ENCODE measurements at regions not wholly inside any gene's neighbourhood (a gene's known extent, or its start where the extent isn't known, plus 50 kb on each side); places are given as distances from the start of the nearest gene placed in this dataset.
A peak's percentile ranks its signal among the peaks of the same experiment; 100 is the strongest.

DNA sequence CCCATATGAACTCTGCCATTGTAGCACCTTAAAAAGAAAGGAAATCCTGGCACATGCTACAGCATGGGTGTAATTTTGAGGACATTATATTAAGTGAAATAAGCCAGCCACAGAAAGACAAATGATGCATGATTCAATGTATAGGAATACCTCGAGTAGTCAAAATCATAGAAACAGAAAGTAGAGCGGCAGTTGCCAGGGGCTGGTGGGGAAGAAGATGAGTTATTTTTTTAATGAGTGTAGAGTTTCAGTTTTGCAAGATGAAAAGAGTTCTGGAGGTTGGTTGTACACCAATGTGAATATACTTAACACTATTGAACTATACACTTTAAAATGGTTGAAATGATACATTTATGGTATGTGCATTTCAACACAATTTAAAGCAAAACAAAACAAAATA lies 133.0 kb downstream of the ZDHHC21 start:
- no peak for DNase-seq

DNA sequence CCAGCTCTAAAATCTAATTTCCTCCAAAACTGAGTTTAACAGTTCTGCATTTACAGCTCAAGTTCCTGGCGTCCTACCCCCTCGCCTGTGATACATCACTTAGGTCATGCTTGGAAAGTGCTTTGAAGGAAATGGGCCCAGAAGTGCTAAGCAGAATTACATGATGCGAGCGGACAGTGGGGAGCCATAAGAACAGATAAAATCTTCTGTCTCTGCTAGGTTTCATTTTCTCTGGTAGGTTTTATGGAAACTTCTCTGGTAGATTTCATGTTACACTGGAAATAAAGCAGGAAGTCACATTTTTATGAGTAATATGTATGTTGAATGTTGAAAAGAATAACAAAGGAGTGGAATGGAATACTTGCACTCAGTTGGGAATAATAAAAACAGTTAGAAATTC lies 138.3 kb downstream of the ZDHHC21 start:
- DNase-seq, result peak; percentile 5

DNA sequence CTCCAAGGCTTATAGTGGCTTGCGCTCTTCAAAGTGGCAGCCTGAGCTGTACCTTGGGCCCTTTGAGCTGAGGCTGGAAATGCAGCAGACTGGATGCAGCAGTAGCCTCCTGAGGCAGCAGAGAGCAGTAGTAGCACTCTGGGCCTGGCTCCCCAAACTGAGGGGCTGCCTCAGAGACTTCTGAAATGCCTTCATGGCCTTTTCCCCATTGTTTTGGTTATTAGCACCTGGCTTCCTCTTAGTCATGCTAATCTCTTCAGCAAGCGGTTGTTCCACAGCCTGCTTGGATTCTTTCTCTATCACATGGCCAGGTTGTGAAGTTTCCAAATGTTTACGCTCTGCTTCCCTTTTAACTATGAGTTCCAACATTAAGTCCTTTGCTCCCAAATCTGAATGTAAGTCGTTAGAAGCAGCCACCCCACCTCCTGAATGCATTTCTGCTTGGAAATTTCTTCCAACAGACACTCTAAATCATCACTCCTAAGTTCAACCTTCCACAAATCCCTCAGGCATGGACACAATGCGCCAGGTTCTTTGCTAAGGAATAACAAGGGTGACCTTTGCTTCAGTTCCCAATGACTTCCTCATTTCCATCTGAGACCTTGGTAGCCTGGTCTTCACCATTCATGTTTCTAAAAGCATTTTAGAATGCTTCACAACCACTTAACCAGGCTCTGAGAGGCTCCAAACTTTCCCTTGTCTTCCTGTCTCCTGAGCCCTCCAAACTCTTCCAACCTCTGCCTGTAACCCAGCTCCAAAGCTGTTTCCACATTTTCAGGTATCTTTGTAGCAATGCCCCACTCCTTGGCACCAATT lies 145.8 kb downstream of the ZDHHC21 start:
- DNase-seq, result no peak

DNA sequence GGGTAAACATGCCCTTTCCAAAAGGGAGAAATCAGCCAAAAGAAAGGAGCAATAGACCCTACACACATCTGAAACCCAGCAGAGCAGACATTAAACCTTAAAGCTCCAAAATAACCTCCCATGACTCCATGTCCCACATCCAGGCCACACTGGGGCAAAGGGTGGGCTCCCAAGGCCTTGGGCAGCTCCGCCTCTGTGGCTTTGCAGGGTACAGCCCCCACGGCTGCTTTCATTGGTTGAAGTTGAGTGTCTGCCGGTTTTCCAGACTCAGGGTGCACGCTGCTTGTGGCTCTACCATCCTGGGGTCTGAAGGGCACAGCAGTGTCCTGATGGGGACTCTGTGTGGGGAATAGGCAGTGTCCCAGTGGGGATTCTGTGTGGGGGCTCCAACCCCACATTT lies 146.5 kb downstream of the ZDHHC21 start:
- no peak for DNase-seq

DNA sequence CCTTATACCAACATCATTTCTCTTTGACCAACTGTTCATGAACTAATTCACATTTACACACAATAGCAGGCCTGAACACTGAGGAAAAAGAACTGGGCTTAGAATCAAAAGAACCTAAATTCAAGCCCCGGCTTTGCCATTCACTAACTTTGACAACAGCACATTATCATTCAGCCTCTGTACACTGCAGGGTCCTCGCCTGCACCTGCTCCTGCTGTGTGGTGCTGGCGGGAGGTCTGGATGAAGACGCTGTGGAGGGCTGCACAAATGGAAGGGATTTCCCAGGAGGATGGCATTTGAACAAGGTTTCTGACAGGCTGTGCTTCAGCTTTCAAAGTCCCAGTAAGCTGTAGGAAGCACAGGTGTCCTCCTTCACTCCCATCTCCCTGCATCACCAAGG lies 151.2 kb downstream of the ZDHHC21 start:
- no peak for DNase-seq

DNA sequence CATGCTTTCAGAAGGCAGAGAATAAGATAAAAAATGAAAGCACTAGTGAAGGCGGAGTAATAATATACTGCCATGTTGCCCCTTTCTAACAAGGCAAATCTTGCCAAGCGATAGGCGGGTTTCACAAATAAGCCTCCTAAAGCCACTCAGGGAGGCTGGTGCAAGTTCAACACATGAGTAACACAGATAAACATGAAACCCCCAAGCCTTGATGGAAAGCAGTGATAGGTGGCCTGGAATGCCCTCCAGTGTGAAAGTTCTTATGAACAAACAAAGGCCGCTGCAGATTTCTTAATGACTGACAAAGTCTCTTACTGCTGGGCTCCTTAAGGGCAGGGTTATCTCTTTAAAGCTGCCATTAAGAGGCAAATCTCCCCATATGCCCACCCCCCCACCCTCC lies 154.7 kb downstream of the ZDHHC21 start:
- no peak for DNase-seq

DNA sequence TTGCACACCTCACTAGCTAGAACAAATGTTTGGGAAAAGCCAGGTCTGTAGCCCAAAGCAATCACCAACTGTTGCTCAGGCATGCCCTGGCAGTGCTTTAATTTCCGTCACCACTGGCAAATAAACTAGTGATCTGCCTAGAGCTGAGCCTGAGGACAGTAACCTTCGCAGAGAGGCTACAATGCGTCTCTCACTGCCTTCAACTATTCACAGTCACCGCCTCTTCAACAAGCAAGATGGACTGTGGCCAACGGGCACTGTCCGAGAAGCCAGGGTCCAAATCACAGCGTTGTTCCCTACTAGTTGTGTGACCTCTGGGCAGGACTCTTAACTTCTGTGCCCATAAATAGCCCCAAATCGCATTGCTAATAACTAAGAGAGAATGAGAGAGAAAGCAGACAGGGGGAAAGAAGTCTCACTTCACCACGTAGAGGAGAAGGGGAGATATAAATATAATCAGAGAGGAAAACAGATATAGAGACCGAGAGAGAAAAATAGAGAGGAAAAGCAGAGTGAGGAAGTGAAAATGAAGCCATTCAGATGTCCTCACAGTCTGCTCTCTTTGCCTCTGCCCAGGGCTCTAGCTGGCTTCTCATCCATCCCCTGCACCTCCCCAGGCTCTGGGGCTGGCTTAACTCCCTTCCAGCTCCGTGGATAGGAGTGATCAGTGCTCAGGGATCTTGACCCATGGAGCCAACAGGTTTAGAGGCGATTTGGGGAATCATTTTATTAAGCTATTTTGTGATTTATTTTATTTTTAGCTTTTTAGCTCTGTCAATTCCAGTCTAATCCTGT lies 157.9 kb downstream of the ZDHHC21 start:
- DNase-seq, result no peak

DNA sequence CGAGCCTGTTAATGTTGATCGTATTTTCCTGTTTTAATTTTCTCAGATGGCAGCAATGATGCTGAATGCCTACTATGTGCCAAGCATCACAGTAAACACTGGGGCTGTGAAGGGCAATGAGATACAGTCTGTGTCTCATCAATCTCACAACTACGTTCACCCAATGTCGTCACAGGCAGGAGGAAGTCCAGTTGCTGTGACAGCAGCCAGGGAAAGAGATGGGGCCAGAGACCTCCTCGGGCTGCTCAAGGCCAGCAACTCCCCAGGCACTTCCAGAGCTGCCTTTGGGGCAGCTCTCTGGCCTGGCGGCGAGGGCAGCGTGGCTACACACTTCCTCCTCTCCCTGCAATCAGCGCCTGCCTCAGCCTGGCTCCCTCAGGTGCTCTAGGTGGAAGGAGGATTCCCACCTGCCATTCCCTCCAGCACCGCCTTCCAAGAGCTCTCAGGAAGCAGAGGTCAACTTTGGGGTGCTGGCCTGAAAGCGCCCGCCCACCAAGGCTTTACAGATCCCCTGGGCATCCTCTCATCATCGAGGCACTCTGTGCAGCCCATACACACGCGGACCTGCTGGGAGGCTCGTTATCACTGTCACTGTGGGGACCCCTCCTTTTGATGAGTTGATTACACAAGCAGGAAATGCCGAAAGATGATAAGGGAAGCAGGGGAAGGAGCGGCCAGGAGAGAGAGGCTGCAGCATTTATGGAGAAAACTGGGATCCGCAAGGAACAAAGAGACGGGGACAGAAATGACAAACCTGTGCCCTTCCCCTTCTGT lies 159.2 kb downstream of the ZDHHC21 start:
- DNase-seq, result no peak

DNA sequence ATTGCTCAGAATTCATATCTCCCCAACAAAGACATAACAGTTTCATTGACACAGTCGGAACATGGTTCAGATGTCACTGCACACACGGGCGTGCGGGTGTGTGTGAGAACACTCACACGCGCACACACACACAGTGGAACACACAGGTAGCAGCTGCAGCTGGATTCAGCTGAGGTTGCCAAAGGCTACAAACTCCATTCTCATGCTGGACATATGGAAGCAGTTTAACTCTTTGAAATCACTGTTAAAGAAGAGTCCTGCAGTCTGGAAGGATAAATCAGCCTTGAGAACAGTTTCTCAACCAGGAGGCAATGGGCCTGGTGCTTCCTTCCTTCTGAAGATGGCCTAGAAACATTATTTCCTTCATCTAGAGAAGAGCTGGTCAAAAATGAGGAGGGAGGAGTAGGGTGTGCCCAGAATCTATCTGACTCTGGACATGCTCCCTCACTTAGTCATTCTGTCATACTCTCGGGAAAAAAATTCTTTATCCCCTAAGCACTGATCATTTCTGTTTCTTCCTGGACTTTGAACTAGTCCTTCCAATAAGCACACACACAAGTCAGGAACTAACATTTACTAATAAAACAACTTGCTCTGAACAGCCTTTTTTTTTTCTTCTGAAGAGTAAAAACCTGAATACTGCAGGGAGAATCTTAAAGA lies 160.6 kb downstream of the ZDHHC21 start:
- peak; percentile 21 for DNase-seq

DNA sequence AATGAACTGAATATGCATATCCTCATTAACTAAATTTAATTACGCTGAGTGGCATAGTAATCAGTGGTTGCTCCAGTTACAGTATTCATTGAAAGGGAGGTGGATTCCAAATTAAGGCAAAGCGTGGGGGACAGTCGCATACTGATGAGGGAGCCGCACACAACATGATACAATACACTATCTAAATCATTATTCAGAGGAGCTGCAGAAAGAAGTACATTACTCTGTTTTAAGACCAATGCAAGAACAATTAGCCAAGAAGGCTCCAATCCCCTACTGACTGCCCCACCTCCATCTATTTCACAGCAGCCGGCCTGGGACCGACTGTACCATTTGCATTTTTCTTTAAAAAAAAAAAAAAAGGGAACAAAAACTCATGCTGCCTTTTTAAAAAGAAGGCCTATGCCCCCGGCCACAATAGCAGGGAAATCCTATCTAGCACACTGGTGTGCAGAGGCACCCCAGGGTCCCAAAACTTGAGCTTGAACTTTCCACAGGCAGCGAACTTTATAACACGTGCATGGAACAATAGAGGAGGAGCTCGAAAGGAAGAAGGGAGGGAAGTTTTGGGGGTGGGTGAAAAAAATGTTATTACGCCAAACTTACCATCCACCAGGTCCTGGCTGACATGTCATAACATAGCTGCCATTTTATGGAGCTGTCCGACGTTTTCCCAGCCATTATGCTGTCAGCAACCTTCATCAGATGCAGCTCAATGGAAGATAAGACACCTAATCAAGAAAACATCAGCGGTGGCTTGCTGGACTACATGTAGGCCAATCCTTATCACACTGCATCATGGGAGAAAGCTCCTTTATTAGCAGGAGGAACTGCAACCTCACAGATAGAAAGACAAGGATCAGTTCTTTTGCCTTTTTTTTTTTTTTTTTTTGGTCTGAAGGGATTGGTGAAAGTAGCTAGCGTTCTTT lies 161.6 kb downstream of the ZDHHC21 start:
- no peak for DNase-seq

DNA sequence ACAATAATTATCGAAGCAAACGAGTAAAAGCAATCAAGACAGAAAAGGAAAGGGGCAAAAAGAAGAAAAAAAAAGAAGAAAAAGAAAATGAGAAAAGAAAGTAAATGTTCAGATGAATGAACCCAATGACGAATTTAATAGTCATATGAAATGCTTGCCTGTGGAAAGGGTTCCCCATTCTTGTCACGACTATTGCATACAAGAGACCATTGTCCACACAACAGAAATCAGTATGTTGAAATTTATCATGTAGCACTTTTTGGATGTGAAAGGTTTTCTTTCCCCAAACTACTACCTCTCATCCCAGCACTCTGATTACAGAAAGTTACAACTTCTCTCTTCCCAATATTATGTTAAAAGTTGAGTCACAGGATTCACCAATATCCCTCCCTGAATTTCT lies 162.4 kb downstream of the ZDHHC21 start:
- no peak for DNase-seq

DNA sequence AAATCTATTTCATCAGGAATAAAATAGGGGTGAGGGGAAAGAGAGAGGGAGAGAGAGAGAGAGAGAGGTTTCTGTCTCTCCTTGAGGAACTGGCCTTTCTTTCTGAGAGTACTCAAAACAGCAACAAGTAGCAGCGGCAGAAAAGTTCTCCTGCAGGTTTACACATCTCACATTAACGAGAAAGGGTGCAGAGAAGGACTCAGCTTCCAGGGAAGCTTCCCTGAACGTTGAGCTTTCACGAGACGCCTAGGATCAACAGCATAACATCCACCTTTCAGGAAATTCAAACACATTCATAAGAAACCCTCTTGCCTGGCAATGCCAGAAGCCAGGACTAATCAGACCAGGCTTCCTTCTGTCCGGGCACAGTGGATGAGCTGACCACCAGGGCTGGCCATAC lies 162.9 kb downstream of the ZDHHC21 start:
- DNase-seq, result no peak

DNA sequence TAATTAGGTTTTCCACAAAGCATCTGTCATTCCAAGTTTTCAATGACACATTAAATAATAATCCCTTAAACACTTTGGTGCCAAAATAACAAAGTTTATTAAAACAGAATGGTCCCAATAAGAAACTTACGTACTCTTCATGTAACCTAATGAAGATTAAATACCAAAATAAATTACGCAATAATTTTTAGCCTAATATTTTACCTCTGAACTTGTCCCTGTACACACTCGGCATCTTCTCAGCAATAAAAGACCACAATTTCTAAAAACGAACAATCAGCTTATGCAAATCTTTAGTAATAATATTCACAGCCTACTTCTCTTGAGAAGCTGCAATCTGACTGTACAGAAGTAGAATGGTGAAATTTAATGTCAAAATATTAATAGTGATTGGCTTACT lies 163.6 kb downstream of the ZDHHC21 start:
- DNase-seq, result no peak

DNA sequence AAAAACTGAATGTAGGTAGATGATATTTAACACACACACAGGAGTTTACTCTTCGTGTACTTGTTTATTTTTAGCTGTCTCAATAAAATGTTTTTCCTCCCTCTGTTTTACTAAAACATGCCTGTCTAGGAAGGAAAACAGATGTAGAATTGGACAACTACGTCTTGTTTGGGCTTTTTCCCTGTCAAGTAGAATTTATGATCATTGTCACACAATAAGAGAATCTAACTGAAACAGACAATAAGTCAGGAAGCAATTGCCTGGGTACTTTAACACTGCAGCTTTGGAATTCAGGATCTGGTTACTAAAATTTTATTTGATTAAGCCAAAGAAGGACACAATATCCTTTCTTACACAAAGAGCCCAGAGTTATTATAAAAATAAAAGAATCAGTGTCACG lies 164.2 kb downstream of the ZDHHC21 start:
- no peak for DNase-seq

DNA sequence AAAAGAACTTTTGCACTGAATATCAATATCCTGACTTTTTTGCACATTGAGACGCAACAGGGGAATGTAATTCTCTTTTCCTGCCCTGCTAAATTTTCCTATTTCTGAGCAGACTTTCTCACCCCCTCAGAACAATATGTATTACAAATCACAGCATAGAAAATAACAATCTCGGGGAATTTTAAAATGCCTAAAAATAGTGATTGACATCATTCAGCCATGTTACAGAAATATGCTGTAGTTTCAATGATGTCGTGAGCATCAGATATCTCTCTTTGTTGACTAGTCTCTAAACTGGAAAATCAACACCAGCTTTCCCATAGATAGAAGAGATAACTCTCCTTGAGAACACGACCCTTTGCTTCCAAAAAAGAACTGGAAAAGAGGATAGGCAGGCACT lies 166.7 kb downstream of the ZDHHC21 start:
- DNase-seq, result no peak

DNA sequence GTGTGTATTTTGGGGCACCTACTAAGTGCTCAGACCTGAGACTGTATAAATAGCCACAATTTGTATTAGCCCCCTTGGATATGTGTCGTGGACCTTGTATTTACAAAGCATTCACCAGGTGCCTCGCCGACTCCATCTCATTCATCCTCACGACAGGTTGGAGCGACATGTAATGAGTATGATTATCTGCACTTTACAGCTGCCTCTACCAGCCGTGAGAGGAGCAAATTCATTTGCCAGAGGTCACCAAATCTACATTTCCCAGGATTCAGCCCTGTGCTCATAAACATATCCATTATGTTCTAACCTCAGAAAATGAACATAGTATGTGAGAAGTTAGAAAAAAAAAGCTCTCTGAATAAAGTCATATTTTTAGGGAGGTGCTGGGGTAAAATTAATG lies 167.4 kb downstream of the ZDHHC21 start:
- no peak for DNase-seq

DNA sequence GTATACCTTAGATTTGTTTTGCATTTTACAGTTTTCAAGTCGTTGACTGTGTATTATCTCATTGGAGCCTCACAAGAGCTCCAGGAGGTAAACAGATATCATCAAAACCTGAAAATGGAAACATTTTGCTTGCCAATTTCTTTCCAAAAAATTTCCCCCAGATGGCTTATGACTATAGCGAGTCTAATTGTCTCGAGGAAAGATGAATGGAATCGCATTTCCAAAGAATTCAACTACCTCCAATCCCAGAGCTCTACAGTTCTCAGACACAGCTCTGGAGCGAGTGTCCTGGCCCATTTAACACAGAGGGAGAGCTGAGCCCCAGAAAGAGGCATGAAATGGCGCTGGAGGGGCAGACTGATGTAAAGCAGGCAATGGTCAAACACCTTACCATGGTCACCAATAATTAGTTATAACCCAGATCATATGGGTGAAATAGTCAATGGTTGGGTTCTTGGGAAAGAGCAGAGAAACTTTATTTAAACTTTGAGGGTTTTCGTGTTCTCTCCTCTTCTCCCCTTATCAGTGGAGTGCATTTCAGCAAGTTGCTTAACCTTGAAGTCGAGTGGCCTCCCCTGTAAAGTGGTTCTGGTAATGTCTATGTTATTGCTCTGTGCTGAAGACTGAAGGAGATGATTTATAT lies 168.2 kb downstream of the ZDHHC21 start:
- no peak for DNase-seq

DNA sequence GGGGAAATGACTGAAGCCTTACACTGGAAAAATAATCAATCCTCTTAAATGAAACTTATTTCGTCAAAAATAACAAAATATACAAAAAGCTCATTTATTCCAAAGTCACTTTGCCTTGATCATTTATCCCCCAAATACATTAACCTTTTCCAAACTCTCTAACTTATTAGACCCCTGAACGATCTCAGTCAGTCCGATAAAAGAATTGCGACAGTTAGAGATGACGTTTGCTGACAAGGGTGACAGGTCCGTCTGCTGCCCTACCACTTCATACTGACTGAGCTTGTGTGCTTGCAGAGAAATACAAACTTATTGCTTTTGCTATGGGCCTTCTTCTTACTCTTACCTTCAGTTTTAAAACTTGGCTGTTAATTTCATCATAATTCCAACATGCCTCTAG lies 169.7 kb downstream of the ZDHHC21 start:
- no peak for DNase-seq

DNA sequence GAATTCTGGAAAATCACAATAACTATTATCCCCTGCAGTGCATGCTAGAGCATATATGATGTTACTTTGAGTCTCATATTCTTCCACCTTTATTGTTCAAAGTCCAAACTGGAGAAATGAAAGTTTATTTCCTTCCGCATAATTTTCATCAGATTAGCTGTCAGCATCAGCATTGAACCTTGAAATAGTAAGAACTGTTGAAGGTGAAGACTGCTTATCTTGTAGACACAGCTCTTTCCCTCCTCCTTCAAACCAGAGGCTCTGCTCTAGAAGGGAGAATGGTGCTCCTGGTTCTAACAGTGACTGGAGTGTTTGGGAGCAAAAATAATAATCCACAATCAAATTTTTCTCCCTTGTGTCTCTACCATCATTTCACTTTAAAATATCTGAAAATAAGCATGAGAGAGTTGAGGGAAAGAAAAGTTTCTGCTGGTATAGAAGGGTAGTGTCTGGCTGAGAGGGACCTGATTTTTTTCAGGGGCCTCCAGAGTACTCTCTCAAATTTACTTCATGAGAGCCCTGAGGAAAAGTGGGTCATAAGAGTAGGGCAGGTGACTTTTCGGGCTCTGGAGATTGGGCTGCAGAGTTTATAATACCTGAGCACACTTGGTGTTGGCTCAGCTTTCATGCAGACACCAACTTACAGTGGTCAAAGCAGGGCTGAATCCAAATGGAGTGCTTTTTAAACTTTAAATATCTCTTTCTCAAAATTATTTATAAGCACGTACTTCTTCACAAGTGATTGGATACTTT lies 170.4 kb downstream of the ZDHHC21 start:
- DNase-seq, result no peak

DNA sequence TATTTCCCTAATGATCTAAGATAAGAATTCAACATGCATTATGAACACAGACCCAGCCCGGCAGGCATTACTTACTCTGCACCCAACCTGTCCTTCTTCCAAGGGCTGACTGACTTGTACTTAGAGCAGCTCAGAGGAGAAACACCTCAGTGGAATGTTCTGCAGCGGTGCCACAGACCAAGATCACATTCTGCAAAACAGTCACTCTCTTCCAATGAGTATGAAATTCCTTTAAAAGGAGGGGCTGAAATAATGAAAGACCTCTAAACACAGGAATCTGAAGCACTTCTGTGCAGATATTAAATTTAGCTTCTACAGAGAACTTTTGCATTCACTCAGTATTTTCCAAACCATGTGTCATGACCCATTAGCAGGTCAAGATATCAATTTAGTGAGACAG lies 172.9 kb downstream of the ZDHHC21 start:
- DNase-seq, result no peak
